SIG-M5 treated with dmso at 0.1 percent for 504 hours (cell line): ENCODE measurements at regions not wholly inside any gene's neighbourhood (a gene's known extent, or its start where the extent isn't known, plus 50 kb on each side); places are given as distances from the start of the nearest gene placed in this dataset.

ENCODE experiments used
- DNase-seq: peaks from one replicate; lab custom pipeline; 2025; ENCODE audit not compliant: unreplicated experiment; lab: John Stamatoyannopoulos, UW

- DNase-seq = no peak
Measured at GRCh38 chr18:24778810-24779418, 318.5 kb downstream of the HRH4 start.

DNA sequence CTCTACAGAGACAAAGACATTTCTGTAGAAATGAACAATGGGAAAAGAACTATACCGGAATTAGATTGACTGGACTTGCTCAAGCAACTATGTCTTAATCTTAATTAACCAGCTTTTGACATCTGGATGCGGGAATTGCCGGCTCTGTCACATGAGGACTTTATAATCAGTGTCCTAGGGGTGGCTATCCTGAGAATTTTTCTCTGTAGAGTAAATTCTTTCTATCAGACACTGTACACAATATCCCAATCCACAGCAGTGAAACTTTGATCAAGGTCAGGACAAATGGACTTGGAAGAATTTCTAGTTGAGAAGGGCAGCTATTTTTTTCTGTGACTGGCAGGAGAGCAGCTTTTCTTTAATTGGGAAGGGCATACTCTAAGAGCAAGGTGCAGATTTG, 322.1 kb downstream of the HRH4 start:
- no peak for DNase-seq

DNA sequence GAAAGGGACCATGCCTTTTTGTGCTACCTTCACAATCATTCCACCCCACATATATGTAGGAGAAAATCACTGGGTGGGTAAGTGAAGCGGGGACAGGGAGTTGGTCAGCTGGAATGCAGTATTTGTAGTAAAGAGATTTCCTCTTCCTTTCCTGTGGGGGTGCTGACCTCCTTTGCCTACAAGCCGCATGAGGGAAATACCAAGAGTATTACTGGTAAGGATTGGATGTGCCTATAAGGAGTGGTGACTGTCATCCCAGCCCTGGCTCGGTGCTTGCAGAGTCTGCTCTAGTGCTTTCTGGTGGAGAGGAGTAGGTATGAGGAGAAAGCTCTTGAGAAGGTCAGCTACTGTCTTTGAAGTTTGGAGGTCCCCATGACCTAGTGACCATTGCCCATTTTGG, 324.6 kb downstream of the HRH4 start:
- no peak for DNase-seq

GRCh38 chr18:24786027-24786426, 325.6 kb downstream of the HRH4 start:
- no peak for DNase-seq

GRCh38 chr18:24790347-24790746, 329.9 kb downstream of the HRH4 start:
- DNase-seq = no peak

- DNase-seq = no peak
Measured at GRCh38 chr18:24791751-24792545, 331.5 kb downstream of the HRH4 start.

DNA sequence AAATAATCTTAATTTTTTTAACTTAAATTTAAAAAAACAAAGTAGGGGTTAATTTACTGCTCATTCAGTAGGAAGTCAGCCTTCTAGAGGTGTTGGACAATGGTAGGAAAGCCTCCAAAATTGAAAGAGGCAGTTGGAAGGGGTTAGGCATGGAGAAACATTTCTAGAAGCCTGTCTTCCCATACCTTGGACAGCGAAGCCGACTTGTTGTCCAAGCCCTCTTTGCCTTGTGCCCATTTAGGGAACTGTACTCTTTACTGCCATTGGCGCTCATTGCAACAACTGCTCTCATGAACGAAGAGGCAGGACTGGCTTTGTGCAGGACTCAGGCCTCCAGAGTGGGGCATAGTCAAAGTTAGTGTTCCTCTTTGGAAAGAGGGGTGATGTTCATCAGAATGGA, 333.3 kb downstream of the HRH4 start:
- DNase-seq = no peak

DNA sequence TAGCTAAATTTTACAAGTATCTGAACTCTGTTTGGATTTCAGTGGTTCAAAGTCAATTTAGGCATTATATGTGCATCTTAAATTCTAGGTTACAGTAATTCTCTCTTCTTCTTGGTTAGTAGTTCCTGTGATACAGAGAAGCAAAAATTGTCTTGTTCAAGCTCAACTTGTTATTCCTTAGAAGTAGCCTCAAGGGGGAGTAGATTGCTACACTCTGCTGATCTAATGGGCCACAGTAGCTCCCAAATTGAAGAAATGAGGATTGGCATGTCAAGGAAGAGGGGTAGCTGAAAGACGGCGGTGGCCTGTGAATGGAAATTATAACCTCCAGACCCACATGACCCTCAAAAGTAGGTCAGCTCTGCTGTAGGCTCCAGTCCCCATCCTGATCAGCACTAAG, 334.7 kb downstream of the HRH4 start:
- DNase-seq = no peak

DNA sequence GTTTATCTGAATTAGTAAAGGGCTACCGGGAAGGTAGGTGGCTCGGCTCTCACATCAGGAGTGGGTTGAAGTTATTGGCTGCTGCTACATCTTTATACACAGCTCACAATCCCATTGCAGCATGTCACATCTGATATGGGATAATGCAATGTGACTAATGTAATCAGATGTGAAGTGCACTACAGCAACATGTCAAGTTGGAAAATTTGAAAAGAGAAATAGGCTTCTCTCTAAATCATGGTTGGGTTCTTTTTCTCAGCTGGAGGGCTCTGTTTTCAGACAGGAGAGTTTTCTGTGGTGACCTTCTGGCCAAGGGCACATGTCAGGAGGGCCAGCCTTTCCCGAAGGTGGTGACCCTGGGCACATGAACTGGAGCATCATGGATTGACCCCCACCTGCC, 337.5 kb downstream of the HRH4 start:
- DNase-seq = no peak

GRCh38 chr18:24799176-24799575, 338.7 kb downstream of the HRH4 start:
- no peak for DNase-seq

DNA sequence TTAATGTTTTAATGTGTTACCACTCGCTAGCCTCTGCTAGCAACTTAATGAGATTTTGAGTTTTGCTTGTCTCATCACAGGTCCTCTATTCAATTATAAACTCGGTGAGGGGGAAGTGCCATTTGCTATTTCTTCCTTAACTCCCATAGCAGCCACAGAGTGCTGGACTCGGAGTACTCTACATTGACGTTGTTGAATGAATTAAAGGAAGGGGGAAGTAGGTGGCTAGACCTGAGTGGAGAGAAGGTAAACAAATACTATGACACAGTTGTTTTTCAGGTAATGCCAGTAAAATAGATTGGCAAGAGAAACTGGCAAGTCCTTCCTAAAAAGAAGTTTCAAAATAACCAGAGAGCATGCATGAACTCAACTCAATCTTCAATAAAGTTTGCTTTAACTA, 339.3 kb downstream of the HRH4 start:
- no peak for DNase-seq

- DNase-seq = no peak
Measured at GRCh38 chr18:24801001-24801400, 340.6 kb downstream of the HRH4 start.

DNA sequence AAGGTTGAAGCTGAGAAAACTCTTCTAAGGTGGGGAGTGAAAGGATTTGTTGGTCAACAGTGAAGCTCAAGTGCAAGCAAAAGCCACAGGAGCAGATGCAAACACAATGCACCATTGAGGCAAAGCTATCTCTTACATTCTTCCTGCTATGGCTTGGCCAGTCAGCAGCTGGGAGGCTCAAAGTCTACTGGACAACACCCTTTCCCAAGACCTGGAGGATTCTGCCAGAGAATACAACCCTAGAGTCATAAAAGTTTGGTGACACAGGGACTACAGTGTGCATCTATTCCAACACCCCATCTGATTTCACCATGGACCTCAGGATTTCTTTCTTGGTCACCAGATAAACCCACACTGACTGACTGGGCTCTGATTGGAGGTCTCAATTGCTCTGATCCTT, 342.0 kb downstream of the HRH4 start:
- DNase-seq = no peak

GRCh38 chr18:24805156-24805555, 344.7 kb downstream of the HRH4 start:
- DNase-seq = no peak

GRCh38 chr18:24809173-24809950, 348.9 kb downstream of the HRH4 start:
- no peak for DNase-seq

GRCh38 chr18:24810561-24811305, 350.3 kb downstream of the HRH4 start:
- DNase-seq = no peak

DNA sequence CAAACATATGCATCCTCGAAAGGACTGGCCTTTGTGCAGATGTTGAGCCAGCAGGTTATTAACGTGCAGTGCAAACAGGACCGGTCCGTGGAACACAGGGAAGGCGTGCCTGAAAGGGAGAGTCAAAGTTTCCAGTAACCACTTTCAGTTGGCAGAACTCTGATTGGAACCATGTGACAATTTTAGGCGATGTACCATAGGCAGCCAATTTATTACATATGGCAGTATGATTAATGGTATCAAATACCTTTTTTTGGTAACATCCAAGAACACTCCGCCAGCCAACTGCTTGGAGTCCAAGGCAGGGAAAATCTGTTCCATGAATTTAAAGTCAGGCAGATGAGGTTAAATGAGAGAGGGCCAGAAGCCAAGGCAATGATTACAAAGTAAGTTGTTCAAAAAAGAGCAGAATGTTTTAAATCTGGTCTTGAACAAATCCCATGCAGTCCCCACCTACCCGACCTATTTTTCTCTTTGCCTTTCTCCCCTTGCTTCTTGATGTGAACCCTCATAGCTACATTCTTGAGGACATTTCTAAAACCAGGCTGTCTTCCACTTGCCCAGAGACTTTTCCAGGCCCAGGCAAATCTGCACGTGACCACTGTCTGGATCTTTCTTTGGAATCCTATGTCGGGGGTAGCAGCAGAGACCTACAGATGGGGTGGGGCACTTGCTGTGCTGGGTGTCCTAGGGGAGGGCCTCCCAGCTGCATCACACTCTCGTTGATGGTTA, 351.7 kb downstream of the HRH4 start:
- no peak for DNase-seq

- no peak for DNase-seq
Measured at GRCh38 chr18:24814521-24814920, 354.1 kb downstream of the HRH4 start.

DNA sequence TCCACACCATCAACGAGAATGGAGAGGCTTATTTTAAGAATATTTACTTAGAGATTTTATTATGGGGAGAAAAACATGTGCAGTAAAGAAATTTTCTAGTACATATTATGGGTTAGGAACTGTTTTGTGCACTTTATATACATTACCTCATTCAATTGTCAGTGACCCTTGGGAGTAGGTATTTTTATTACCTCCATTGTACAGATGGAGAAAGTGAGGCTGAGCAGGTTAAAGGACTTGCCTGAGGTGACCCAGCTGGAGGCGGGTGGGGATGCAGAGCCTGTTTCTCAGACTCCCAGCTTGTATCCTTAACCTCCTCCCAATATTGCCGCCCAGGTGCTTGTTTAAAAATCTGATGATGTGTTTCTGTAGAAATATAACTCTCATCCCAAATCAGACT, 356.7 kb downstream of the HRH4 start:
- DNase-seq = no peak

- no peak for DNase-seq
Measured at GRCh38 chr18:24817587-24818371, 357.3 kb downstream of the HRH4 start.
